ENCODE measurements at regions not wholly inside any gene's neighbourhood (a gene's known extent, or its start where the extent isn't known, plus 50 kb on each side); places are given as distances from the start of the nearest gene placed in this dataset.

DNA sequence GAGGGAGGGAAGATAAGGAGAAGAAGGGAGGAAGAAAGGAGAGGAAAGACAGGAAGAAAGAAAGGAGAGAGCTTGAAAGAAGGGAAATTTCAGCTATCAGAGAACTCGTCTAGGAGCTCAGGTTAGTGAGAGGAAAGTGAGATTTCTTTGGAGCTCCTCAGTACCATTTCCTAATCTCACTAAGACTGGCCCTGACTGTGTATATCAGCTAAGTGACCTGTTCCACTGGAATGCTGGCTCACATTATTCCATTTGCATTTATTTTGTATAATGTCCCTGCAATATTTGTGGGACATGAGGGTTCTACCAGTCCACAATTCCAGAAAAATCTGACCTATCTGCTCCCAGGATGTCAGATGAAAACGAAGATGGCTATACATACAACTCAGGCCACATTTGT, 114.7 kb upstream of the CELF2 start:
- TF ChIP-seq TCF12 (IDR thresholded peaks at IDR 0.05; ENCODE audit: low read depth) (no peak), ZBTB7A (IDR thresholded peaks at IDR 0.05; ENCODE audit: low read depth) (no peak), EP300 (IDR thresholded peaks at IDR 0.05; ENCODE audit: borderline replicate concordance) (no peak), FOXM1 (IDR thresholded peaks at IDR 0.05; ENCODE audit: borderline replicate concordance, low read depth) (no peak), EGR1 (IDR thresholded peaks at IDR 0.05) (no peak)
- TF ChIP-seq, protein P1, sequence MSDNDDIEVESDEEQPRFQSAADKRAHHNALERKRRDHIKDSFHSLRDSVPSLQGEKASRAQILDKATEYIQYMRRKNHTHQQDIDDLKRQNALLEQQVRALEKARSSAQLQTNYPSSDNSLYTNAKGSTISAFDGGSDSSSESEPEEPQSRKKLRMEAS (IDR thresholded peaks at IDR 0.05): no peak
- TF ChIP-seq, protein P2, sequence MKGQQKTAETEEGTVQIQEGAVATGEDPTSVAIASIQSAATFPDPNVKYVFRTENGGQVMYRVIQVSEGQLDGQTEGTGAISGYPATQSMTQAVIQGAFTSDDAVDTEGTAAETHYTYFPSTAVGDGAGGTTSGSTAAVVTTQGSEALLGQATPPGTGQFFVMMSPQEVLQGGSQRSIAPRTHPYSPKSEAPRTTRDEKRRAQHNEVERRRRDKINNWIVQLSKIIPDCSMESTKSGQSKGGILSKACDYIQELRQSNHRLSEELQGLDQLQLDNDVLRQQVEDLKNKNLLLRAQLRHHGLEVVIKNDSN (IDR thresholded peaks at IDR 0.05): no peak

DNA sequence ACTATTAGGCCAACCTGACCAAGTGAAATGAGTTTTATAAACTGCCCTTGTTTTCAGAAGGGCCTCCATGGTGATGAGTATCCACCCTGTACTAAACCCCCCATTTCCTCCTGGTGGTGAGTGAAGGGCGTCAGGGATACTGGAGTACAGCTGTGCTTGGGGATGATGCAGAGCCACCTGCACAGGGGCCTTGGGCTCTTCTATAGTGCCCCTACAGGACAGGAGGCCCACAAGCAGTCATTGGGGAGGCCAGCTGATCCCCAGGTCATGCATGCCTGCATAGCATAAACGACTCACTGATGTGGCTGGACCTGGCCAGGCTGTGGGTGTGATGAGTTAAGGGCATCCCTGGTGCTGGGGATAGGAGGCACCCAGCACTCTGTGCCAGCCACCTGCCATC, 114.1 kb upstream of the CELF2 start:
- TF ChIP-seq RAD21 (IDR thresholded peaks at IDR 0.05; ENCODE audit: low read depth): no peak
- TF ChIP-seq, protein P3, sequence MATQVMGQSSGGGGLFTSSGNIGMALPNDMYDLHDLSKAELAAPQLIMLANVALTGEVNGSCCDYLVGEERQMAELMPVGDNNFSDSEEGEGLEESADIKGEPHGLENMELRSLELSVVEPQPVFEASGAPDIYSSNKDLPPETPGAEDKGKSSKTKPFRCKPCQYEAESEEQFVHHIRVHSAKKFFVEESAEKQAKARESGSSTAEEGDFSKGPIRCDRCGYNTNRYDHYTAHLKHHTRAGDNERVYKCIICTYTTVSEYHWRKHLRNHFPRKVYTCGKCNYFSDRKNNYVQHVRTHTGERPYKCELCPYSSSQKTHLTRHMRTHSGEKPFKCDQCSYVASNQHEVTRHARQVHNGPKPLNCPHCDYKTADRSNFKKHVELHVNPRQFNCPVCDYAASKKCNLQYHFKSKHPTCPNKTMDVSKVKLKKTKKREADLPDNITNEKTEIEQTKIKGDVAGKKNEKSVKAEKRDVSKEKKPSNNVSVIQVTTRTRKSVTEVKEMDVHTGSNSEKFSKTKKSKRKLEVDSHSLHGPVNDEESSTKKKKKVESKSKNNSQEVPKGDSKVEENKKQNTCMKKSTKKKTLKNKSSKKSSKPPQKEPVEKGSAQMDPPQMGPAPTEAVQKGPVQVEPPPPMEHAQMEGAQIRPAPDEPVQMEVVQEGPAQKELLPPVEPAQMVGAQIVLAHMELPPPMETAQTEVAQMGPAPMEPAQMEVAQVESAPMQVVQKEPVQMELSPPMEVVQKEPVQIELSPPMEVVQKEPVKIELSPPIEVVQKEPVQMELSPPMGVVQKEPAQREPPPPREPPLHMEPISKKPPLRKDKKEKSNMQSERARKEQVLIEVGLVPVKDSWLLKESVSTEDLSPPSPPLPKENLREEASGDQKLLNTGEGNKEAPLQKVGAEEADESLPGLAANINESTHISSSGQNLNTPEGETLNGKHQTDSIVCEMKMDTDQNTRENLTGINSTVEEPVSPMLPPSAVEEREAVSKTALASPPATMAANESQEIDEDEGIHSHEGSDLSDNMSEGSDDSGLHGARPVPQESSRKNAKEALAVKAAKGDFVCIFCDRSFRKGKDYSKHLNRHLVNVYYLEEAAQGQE (IDR thresholded peaks at IDR 0.05; ENCODE audit: low read depth): no peak
- no peak for TF ChIP-seq TEAD4 (IDR thresholded peaks at IDR 0.05)

DNA sequence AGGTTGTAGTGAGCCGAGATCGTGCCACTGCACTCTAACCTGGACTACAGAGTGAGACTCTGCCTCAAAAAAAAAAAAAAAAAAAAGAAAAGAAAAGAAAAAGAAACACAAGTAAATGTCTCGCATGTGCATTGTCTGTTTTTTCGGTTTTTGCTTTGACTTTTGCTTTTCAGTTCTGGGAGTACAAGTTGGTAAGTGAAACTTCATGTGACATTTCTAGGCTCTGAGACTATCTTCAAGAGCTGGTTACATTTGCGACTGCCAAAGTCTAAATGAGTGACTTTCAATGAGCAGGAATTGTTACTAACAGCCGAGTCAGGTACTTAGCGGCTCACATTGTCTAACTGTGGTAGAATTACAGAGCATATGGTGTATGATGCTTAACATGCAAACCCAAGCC, 107.0 kb upstream of the CELF2 start:
- TF ChIP-seq CREB1 (IDR thresholded peaks at IDR 0.05; ENCODE audit: low read depth) (no peak), RAD21 (IDR thresholded peaks at IDR 0.05; ENCODE audit: low read depth) (no peak), TCF12 (IDR thresholded peaks at IDR 0.05; ENCODE audit: low read depth) (no peak)
- TF ChIP-seq, protein P1 (IDR thresholded peaks at IDR 0.05): no peak
- TF ChIP-seq, protein P3 (IDR thresholded peaks at IDR 0.05; ENCODE audit: low read depth): no peak

DNA sequence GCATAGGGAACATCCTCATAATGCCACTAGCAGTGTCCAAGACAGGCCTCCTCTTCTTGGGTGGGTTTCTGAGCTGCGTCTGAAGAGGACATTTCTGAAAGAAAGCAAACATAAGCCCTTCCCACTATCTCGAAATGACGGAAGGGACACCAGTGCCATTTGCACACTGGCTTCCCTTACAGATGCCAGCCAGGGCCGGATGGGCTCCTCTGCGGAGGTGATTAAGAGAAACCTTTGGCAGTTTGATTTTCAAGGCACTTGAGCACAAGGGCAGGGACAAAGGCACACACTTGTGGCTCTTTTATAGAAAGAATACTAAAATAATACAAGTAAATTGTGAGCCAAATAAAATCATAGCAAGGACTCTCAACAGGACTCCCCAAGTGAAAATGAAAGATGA, 106.6 kb upstream of the CELF2 start:
- TF ChIP-seq TEAD4 (IDR thresholded peaks at IDR 0.05) (no peak), EP300 (IDR thresholded peaks at IDR 0.05; ENCODE audit: borderline replicate concordance) (no peak), NFIC (IDR thresholded peaks at IDR 0.05) (no peak), CREB1 (IDR thresholded peaks at IDR 0.05; ENCODE audit: low read depth) (no peak), FOXM1 (IDR thresholded peaks at IDR 0.05; ENCODE audit: borderline replicate concordance, low read depth) (no peak), YY1 (IDR thresholded peaks at IDR 0.05; ENCODE audit: low read depth) (no peak), ZBTB7A (IDR thresholded peaks at IDR 0.05; ENCODE audit: low read depth) (no peak), TAF1 (IDR thresholded peaks at IDR 0.05; ENCODE audit: low read depth) (no peak), RAD21 (IDR thresholded peaks at IDR 0.05; ENCODE audit: low read depth) (no peak), TCF12 (IDR thresholded peaks at IDR 0.05; ENCODE audit: low read depth) (no peak), EGR1 (IDR thresholded peaks at IDR 0.05) (no peak), CEBPB (IDR thresholded peaks at IDR 0.05) (no peak)
- TF ChIP-seq, protein P2 (IDR thresholded peaks at IDR 0.05): no peak
- TF ChIP-seq, protein P1 (IDR thresholded peaks at IDR 0.05): no peak
- TF ChIP-seq, protein P3 (IDR thresholded peaks at IDR 0.05; ENCODE audit: low read depth): no peak

DNA sequence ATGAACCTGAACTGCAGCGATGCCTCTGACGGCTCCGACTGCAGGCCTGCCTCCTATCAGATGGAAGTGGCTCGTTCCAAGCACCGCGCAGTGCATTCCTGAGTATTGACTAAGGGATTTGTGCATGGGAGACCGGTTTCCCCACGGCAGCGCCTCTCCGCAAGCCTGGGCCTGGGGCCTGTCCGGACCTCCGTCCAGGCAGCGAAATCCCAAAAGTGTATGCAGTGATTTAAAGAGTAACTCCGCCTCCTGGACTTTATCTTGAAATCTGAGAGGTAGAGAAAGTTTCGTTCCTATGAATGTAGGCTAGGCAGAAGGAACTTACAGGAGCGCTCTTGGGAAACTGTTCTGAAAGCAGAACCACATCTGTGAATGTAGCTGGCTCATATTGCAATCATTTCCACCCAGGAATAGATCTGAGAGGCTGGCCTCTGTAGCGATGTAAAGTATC, 106.2 kb upstream of the CELF2 start:
- TF ChIP-seq EP300 (IDR thresholded peaks at IDR 0.05; ENCODE audit: borderline replicate concordance) (no peak), EGR1 (IDR thresholded peaks at IDR 0.05) (no peak), TCF12 (IDR thresholded peaks at IDR 0.05; ENCODE audit: low read depth) (no peak), FOXM1 (IDR thresholded peaks at IDR 0.05; ENCODE audit: borderline replicate concordance, low read depth) (no peak), ZBTB7A (IDR thresholded peaks at IDR 0.05; ENCODE audit: low read depth) (no peak), YY1 (IDR thresholded peaks at IDR 0.05; ENCODE audit: low read depth) (no peak), CEBPB (IDR thresholded peaks at IDR 0.05) (no peak), NFIC (IDR thresholded peaks at IDR 0.05) (no peak), TEAD4 (IDR thresholded peaks at IDR 0.05) (no peak), CREB1 (IDR thresholded peaks at IDR 0.05; ENCODE audit: low read depth) (no peak), RAD21 (IDR thresholded peaks at IDR 0.05; ENCODE audit: low read depth) (no peak), TAF1 (IDR thresholded peaks at IDR 0.05; ENCODE audit: low read depth) (no peak)
- TF ChIP-seq, protein P1 (IDR thresholded peaks at IDR 0.05): no peak
- TF ChIP-seq, protein P2 (IDR thresholded peaks at IDR 0.05): no peak
- TF ChIP-seq, protein P3 (IDR thresholded peaks at IDR 0.05; ENCODE audit: low read depth): no peak
